Fibroblast of the conjunctiva (primary cell): ENCODE measurements at regions not wholly inside any gene's neighbourhood (a gene's known extent, or its start where the extent isn't known, plus 50 kb on each side); places are given as distances from the start of the nearest gene placed in this dataset.
"Not testable (repeated sequence)": the region's sequence is repeated elsewhere in the genome, so short reads cannot be mapped to it uniquely, and the experiment has no call there.

ENCODE experiments used
- DNase-seq: peaks from one replicate; pipeline ENCODE4 v3.0.0-alpha.2; 2010; ENCODE audit warnings: low read depth

- DNase-seq: peak; percentile 17
Measured at GRCh38 chr14:87049950-87050349, 943.0 kb downstream of the GALC start.

- DNase-seq: no peak
Measured at GRCh38 chr14:87046960-87047359, 946.0 kb downstream of the GALC start.

DNA sequence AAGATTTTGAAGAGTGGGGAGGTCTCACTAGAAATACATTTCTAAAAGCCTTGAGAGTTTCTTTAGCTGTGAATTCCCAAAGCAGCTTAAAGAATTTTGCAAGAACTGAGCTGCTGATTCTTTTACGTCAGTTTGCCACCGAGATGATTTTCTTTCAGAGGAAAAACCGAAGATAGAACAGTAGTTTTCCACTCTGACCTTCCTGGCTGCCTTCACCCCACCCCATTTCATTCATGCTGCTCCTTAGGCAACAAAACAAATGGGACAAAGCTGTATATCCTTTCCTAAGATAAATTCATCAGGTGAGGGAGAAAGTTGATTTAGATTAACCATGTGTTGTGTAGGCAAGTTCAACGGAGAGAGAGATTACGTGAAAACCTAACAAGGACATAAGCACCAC lies 947.0 kb downstream of the GALC start:
- DNase-seq: no peak

DNA sequence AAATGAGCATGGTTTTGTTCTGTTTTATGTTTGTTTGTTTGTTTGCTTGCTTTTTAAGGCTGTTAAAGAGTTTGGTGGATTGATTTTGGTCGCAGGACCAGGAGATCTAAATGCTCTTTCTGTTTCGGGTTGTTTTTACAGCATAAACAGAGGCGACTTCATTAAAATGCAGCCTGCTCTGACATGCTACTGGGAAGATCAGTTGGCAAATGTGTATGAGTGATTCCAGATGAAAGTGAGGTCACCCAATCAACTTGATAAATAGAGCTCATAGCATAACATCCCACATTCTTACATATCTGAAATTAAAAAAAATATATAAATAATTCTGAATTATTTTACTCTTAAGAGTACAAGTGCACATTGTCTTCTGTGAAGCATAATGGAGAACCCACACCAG lies 947.7 kb downstream of the GALC start:
- no peak for DNase-seq

DNA sequence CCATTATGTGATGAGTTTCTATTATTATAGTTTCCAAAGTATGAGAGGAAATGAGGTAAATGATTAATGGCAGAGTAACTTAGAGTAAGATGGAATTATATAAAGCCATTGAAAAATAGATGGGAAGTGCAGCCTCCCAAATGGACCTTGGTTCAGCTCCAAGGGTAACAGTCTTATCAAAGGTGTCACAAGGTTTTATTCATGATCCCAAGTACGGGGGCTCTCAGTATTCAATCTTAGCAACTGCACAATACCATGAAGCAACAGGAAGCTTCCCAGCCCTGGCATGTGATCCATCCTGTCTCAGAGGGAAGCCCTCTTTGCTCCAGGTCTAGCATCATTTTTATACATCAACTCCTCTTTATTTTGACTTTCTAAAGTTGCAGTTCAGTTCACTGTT lies 948.2 kb downstream of the GALC start:
- no peak for DNase-seq

DNA sequence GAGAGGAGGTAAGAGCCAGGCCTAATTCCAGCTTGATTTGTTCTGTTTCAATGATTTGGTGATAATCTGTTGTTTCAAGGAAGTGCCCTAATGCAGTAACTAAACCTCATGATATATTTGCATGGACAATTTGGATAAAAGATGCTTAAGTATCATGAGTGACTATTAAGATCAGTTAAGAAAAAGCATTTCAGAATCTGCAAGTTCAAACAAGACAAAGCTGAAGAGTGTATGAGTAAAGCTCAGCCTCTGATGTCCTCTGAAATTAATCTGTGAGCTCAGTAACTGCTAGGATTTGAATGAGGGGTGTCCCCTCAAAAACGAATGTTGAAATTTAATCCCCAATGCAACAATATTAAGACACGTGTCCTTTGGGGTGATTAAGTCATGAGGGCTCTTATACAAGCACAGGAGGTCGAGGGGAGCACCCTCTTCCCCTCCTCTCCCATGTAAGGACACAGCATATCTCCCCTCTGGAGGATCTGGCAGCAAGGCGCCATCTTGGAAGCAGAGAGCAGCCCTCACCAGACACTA lies 949.2 kb downstream of the GALC start:
- no peak for DNase-seq

GRCh38 chr14:87042354-87042753 lies 950.6 kb downstream of the GALC start:
- DNase-seq: no peak

DNA sequence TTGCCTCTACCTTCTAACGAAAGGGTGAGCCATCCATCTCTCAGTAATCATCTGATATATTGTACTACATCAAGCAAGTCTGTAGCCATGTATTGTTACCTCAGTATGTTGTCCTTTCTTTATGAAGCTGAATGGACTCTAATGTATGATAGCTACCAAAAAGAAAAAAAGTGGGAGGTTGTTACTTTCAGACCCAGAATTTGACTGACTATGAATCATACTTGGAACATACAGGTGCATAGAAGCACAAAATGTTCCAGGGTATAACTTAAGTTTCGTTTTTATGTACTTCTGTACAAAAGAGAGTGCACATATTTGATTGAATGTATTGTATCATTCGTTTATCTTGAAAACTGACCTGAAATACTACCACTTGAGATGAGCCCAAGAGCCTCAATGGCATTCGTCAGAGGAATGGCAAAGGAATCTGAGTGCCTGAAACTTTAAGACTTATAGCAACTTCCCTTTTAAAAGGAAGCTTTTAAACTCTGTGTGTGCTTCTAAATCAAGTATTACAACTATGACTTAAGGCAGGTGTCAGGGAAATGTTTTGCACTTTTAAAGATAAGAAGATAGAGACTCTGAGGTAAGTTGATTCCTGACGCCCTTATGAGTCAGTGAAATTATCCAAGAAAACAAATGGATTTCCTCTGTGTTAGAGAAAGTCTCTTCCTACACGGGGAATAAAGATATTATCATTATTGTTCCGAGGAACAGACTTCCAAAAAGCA lies 951.5 kb downstream of the GALC start:
- no peak for DNase-seq

DNA sequence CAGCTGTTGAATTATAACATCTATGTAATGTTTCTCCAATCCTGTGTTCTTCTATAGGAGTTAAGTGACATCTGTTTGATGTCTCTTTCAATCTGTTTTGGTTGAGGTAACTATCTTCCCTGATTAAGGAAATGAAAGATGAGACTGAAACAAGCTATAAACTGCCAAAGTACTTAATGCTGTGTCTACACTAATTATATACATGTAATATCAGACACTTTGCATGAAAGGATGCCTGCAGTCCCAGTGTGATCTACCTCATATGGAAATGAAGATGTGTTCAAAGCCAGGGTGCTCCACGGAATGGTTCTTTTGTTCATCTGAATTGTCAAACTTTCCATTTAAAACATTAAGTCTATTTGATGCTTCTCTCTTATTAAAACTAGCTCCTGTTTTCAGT lies 958.3 kb downstream of the GALC start:
- DNase-seq: no peak

DNA sequence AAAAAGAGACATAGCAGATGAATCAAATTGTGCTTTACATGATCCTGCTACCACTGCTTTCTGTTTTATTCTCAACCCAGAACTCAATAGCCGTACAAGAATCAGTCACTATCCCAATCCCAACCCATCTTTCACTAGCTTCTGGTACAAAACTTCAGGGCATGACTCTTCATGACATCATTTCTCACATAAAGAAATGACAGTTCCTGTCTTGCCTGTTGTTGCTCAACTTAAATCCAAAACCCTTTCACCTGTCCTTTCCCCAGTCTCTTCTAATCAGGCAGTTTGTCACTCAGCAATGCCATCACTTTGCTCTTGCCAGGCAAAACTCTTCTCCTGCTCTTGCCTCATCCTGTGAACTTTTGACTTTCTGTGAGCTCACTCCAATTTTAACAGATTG lies 962.8 kb downstream of the GALC start:
- DNase-seq: no peak

DNA sequence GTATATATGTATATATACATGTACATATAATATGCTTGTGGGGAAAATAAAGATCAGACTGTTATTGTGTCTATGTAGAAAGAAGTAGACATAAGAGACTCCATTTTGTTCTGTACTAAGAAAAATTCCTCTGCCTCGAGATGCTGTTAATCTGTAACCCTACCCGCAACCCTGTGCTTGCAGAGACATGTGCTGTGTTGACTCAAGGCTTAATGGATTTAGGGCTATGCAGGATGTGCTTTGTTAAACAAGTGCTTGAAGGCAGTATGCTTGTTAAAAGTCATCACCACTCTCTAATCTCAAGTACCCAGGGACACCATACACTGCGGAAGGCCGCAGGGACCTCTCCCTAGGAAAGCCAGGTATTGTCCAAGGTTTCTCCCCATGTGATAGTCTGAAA lies 972.9 kb downstream of the GALC start:
- not testable (repeated sequence) for DNase-seq

GRCh38 chr14:87018294-87018693 lies 974.7 kb downstream of the GALC start:
- DNase-seq: no peak

DNA sequence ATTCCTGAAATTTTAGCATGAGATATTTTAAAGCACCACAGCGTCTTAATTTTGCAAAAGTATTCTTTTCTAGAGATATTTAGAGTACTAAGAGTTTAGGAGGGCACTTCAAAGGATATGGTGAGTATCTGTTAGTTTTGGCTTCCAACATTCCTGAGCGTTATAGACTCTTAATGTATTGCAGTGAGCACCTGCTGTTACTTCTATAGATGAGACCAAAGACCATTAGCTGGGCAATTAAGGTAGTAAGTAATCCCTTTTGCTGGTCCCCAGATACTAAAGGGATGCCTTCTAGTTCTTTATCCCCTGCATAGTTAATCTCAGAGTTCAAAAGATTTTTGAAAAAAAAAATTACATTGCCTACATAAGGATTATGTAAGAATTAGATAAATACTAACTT lies 975.6 kb downstream of the GALC start:
- no peak for DNase-seq

- DNase-seq: no peak
Measured at GRCh38 chr14:87014856-87015255, 978.1 kb downstream of the GALC start.

GRCh38 chr14:87013583-87013982 lies 979.4 kb downstream of the GALC start:
- DNase-seq: no peak

- DNase-seq: no peak
Measured at GRCh38 chr14:87008965-87009364, 984.0 kb downstream of the GALC start.

GRCh38 chr14:87005280-87005679 lies 987.7 kb downstream of the GALC start:
- no peak for DNase-seq

GRCh38 chr14:87002776-87003175 lies 990.2 kb downstream of the GALC start:
- DNase-seq: no peak

DNA sequence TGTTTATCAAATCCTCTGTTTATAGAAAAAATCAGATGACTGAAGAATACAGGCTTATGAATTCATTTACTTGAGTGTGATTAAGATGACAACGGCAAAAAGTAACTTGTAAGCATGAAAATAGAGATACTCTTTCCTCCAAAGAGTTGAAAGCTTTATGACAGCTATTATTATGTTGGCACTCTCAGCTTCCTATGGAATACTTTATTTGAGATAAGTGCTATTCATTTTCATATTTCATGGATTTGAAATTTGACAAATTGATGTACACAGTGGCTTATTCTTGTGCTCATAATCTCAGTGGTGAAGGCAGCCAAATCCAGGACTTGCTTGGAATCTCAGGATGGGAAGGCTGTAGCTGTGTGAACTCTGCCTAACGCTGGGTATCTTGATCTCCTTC lies 991.6 kb downstream of the GALC start:
- DNase-seq: no peak

DNA sequence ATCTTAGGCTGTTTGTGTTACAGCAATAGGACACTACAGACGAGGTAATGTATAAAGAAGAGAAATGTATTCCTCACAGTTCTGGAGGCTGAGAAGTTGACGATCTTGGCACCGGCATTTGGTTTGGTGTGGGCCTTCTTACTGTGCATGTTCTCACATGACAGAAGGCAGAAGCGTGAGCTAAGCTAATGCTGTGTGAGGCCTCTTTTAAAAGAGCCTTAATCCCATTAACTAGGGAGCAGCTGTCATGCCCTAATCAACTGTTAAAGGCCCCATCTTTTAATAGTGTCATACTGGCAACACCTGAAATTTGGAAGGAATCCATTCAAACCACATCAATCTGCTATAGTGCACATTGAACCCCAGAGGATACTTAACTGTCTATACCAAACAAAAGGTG lies 992.9 kb downstream of the GALC start:
- DNase-seq: no peak

DNA sequence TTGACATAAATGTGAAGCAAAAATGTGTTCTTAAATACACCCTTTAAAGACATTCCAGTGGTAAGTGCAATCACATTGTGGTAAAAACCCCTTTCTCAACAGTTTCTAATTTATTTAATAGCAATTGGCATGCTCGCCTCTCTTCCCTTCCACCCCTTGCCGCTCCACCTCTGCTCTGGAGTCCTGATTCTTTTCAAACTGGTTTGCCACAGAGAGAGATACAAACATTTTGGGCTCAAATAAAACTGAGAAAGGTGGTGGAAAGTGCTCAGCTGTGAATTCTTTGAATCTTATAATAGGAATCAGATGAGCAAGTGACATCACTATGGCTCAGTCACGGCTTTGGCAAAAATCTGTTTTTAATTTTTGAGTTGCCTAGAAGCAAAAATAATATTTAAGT lies 993.9 kb downstream of the GALC start:
- DNase-seq: peak; percentile 34

- no peak for DNase-seq
Measured at GRCh38 chr14:86997271-86997670, 995.7 kb downstream of the GALC start.

DNA sequence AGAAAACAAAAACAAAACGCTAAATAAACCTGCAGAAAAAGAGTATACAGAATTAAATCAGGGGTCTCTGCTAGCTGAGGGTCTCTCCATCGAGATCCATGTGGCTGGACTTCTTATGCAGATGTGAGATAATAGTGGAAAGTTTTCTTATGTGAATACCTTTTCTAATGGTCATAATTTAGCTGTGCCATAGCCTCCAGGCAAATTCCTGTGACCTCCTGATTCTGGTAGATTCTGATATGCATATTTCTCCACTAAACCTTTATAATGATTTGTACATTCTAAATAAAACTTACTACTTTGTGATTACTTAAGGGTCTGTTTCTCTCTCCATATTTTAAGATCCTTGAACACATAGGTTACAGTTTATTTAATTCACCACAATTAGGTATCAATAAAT lies 1002.6 kb downstream of the GALC start:
- no peak for DNase-seq

GRCh38 chr14:86989285-86989684 lies 1003.7 kb downstream of the GALC start:
- DNase-seq: no peak
